ENCODE measurements at regions not wholly inside any gene's neighbourhood (a gene's known extent, or its start where the extent isn't known, plus 50 kb on each side); places are given as distances from the start of the nearest gene placed in this dataset.

GRCh38 chr7:34569975-34570699 is 87.9 kb upstream of the NPSR1 start (continued):
- TF ChIP-seq STAT1 (IDR thresholded peaks at IDR 0.05; ENCODE audit: unreplicated experiment) (no peak), EZH2phosphoT487 (IDR thresholded peaks at IDR 0.05; ENCODE audit: unreplicated experiment) (no peak), ZNF462 (CRISPR knock-in tag; IDR thresholded peaks at IDR 0.05) (no peak)

GRCh38 chr7:34575006-34575405 is 83.0 kb upstream of the NPSR1 start:
- H3F3A ChIP-seq (replicated peaks; ENCODE audit: low read depth): no peaks in the 10 kb centered on the region
- no peaks in the 10 kb centered on the region for H3K79me2 ChIP-seq (replicated peaks; ENCODE audit: insufficient read depth)
- no peaks in the 10 kb centered on the region; the same call in 1 of the 2 replicates for H3K36me3 ChIP-seq (ENCODE audit: insufficient read depth)
- H3K36me3 Mint-ChIP-seq (ENCODE audit: low read depth): peaks cover 16% of the 10 kb centered on the region; the same call in 2 of the 3 replicates
- no peak overlapping the region for H3K27ac Mint-ChIP-seq
- H3K27me3 ChIP-seq (ENCODE audit: insufficient read depth): no peaks in the 10 kb centered on the region
- H3K4me3 ChIP-seq: no peak overlapping the region
- no peaks in the 10 kb centered on the region for H3K9me2 ChIP-seq (ENCODE audit: insufficient read depth)
- no peaks in the 10 kb centered on the region for H3K27me3 Mint-ChIP-seq (ENCODE audit: insufficient read depth, low read depth, poor library complexity)
- H2AFZ ChIP-seq: no peak overlapping the region
- H3K4me1 Mint-ChIP-seq: no peaks in the 10 kb centered on the region
- H3K27ac ChIP-seq (ENCODE audit: low read depth): no peak overlapping the region
- H3K9me3 Mint-ChIP-seq: peaks cover 56% of the 10 kb centered on the region
- ATAC-seq (no peak), DNase-seq (ENCODE audit: low spot score) (no peak)
- no peak overlapping the region for H3K4me2 ChIP-seq
- no peak overlapping the region for H3K4me3 Mint-ChIP-seq
- no peaks in the 10 kb centered on the region for H4K20me1 ChIP-seq (replicated peaks; ENCODE audit: insufficient read depth)
- no peaks in the 10 kb centered on the region for H3K4me1 ChIP-seq (ENCODE audit: insufficient read depth)
- TF ChIP-seq EZH2 (IDR thresholded peaks at IDR 0.05; ENCODE audit: low read depth, unreplicated experiment) (no peak), CTCF (conservative IDR thresholded peaks at IDR 0.05; ENCODE audit: low read depth in 2 of 2) (no peak), ETS1 (IDR thresholded peaks at IDR 0.05) (no peak), REST (IDR thresholded peaks at IDR 0.05; ENCODE audit: unreplicated experiment) (no peak), NANOG (IDR thresholded peaks at IDR 0.05; ENCODE audit: borderline replicate concordance) (no peak), STAT1 (IDR thresholded peaks at IDR 0.05; ENCODE audit: unreplicated experiment) (no peak), JUNB (IDR thresholded peaks at IDR 0.05; ENCODE audit: unreplicated experiment) (no peak)

Measured in GM23338 (cell line).